Suprapubic skin (tissue), 3 donors: ENCODE measurements at regions not wholly inside any gene's neighbourhood (a gene's known extent, or its start where the extent isn't known, plus 50 kb on each side); places are given as distances from the start of the nearest gene placed in this dataset.

ENCODE experiments used
- EP300 ChIP-seq: sonication (generic); formaldehyde crosslinking; IDR thresholded peaks from one replicate; pipeline ENCODE4 v1.6.1; 2017; ENCODE audit warnings: antibody characterized with exemption
- POLR2A ChIP-seq, 2 donors: fragments of 450-650 bp; IDR thresholded peaks; one replicate each; pipeline ENCODE4 v1.6.1; 2017; ENCODE audit warnings: antibody characterized with exemption in 2 of 2, mild to moderate bottlenecking in 2 of 2, moderate library complexity in 2 of 2
- TF ChIP-seq, protein P1 (sequence below), 2 donors: fragments of 200-600 bp in 1 of 2; fragments of 450-650 bp in 1 of 2; sonication (generic) in 1 of 2; IDR thresholded peaks; one replicate each; pipeline ENCODE4 v1.5.1; 2016 to 2019; ENCODE audit warnings: antibody characterized with exemption in 2 of 2, mild to moderate bottlenecking in 1 of 2, moderate library complexity in 1 of 2

DNA sequence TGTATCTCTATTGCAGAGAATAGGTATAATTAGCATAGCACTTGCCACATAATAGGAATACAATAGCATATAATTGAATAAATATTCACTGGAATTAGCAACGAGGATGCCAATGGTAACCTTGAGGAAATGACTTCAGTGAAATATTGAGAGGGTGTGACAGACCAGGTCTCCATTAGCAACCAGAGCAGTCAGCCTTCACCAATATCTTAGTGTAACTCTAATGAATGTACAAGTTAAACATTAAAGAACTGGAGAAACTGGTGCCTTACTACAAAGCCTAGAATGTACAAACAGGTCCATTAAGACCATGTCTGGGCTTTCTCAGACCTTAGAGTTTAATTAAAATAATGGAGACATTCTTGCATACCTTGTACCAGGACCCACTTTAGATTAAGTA lies 143.0 kb downstream of the MAGEB17 start:
- TF ChIP-seq EP300 (no peak), POLR2A (IDR thresholded peaks at IDR 0.05) (no peak)
- TF ChIP-seq, protein P1, sequence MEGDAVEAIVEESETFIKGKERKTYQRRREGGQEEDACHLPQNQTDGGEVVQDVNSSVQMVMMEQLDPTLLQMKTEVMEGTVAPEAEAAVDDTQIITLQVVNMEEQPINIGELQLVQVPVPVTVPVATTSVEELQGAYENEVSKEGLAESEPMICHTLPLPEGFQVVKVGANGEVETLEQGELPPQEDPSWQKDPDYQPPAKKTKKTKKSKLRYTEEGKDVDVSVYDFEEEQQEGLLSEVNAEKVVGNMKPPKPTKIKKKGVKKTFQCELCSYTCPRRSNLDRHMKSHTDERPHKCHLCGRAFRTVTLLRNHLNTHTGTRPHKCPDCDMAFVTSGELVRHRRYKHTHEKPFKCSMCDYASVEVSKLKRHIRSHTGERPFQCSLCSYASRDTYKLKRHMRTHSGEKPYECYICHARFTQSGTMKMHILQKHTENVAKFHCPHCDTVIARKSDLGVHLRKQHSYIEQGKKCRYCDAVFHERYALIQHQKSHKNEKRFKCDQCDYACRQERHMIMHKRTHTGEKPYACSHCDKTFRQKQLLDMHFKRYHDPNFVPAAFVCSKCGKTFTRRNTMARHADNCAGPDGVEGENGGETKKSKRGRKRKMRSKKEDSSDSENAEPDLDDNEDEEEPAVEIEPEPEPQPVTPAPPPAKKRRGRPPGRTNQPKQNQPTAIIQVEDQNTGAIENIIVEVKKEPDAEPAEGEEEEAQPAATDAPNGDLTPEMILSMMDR (IDR thresholded peaks at IDR 0.05) = no peak
